AG09319 (cell line): ENCODE measurements at regions not wholly inside any gene's neighbourhood (a gene's known extent, or its start where the extent isn't known, plus 50 kb on each side); places are given as distances from the start of the nearest gene placed in this dataset.

Source experiments
- DNase-seq: peaks from one replicate; pipeline ENCODE4 v3.0.0-alpha.2; 2010; ENCODE audit warnings: low read depth; ENCODE audit errors: extremely low read depth
- TF ChIP-seq, protein P1 (sequence below): IDR thresholded peaks from 2 replicates; pipeline ENCODE4 v1.5.1; 2011; ENCODE audit warnings: low read depth, mild to moderate bottlenecking, inconsistent platforms, low read length, moderate library complexity

DNA sequence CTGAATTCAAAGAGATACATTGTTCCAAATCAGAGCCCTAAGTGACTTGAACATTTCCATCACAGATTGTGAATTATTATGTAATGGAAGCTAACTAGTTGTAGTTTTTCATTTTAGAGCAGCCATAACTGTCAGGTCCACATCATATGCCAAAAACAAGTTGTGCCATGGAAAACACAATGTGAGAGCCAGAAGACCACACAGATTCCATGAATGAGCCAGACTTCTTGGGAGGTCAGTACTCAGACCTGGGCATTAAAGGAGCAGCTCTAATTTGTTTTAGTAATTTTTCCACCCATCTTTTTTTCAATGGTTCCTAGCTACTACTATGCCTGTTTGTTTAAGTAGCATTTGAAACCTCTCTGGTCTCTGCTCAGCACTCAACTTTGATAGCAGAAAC lies 279.4 kb downstream of the FAT3 start:
- TF ChIP-seq, protein P1, sequence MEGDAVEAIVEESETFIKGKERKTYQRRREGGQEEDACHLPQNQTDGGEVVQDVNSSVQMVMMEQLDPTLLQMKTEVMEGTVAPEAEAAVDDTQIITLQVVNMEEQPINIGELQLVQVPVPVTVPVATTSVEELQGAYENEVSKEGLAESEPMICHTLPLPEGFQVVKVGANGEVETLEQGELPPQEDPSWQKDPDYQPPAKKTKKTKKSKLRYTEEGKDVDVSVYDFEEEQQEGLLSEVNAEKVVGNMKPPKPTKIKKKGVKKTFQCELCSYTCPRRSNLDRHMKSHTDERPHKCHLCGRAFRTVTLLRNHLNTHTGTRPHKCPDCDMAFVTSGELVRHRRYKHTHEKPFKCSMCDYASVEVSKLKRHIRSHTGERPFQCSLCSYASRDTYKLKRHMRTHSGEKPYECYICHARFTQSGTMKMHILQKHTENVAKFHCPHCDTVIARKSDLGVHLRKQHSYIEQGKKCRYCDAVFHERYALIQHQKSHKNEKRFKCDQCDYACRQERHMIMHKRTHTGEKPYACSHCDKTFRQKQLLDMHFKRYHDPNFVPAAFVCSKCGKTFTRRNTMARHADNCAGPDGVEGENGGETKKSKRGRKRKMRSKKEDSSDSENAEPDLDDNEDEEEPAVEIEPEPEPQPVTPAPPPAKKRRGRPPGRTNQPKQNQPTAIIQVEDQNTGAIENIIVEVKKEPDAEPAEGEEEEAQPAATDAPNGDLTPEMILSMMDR, result no peak

DNA sequence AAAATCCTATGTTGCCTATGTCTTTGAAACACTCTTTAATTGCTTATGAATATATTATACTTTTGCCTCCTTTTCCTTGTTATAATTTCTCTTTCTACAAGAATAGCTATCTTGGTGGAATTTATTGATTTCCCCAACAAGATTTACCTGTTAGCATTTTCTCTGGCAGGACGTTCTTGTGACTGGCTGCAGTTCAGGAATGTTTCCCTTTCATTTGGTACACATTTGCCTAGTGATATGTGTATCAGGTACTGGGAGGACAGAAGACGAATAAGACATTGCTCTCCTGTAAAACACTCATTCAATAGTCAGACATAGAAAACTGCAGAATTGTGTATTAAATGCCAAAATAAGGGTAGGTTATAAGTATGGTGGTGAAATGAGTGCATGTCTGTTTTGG lies 279.9 kb downstream of the FAT3 start:
- TF ChIP-seq, protein P1, result no peak
- DNase-seq, result no peak

More for the DNA sequence above, 279.4 kb downstream of the FAT3 start:
- no peak for DNase-seq

GRCh38 chr11:92505689-92506088 lies 281.1 kb downstream of the FAT3 start:
- TF ChIP-seq, protein P1, result no peak

GRCh38 chr11:92506809-92507336 lies 282.3 kb downstream of the FAT3 start:
- TF ChIP-seq, protein P1, result no peak
- DNase-seq, result no peak

More at GRCh38 chr11:92505689-92506088, 281.1 kb downstream of the FAT3 start:
- DNase-seq, result no peak

GRCh38 chr11:92510591-92510990 lies 286.0 kb downstream of the FAT3 start:
- TF ChIP-seq, protein P1, result no peak
- DNase-seq, result no peak

DNA sequence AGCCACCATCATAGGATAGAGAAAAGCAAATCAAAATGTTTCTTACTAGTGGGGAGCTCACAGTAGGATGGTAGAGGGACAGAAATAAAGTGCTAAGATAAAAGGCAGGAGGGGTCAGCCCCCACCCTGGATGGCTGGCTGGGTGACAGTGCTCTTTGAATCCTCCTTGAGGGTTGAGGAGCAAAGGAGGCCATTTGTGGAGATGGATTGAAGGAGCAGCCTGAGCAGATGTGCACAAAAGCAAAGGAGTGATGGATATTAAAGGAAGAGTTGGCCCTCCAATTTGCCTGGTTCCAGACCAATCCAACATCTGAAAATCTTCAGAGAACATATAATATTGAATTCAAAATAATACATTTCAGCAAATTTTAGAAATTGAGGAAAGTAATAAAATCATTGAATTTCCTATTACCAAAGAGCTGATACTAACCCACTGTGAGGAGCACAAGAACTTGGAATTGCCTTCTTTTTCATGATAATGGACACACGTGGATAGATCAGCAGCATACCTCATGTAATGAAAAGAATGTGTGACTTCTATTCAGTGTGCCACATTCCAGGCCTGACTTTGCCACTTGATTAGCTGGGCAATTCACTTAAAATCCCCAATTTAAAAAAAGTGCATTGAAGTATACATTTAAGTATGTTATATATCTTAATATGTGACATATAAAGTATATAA lies 287.0 kb downstream of the FAT3 start:
- TF ChIP-seq, protein P1, result no peak
- no peak for DNase-seq

DNA sequence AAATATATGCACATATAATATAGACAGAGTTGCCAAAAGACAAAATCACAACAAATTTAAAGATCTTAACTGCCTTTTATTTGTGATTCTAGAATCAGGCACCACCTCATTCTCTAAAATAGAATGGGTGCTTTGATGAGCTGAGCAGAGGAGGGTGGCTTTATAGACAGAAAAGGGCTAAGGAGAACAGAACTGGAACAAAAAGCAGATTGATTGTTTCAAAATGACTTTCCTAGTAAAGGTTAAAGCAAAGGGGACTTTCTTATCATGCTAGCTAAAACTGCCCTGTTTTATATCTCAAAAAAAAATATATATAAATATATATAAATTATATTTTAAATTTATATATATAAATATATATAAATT lies 287.6 kb downstream of the FAT3 start:
- TF ChIP-seq, protein P1, result no peak
- DNase-seq, result no peak
